ENCODE measurements at regions not wholly inside any gene's neighbourhood (a gene's known extent, or its start where the extent isn't known, plus 50 kb on each side); places are given as distances from the start of the nearest gene placed in this dataset.

DNA sequence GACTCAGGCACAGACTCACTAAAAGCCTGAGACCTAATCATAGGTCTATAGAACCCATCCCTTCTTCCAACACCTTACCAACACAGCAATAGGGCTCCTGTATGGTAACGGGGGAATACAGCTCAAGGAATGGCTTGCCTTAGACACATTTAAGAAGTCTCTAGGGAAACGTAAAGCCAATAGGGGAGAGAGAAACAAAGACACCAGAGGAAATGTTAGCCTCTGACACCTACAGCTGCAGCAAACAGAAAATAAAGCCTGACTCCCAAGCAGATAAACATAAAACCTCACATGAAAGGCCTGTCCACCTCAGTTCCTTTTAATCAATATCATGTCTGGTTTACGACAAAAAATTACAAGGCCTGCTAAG lies 51.1 kb upstream of the NCOA1 start:
- no peak for TF ChIP-seq TAF1 (IDR thresholded peaks at IDR 0.05; ENCODE audit: borderline replicate concordance, low read depth, low read length)
- no peak for TF ChIP-seq POLR2A (IDR thresholded peaks at IDR 0.05; ENCODE audit: low read depth, low read length)
- TF ChIP-seq POLR2AphosphoS5 (IDR thresholded peaks at IDR 0.05; ENCODE audit: low read depth, low read length): no peak

DNA sequence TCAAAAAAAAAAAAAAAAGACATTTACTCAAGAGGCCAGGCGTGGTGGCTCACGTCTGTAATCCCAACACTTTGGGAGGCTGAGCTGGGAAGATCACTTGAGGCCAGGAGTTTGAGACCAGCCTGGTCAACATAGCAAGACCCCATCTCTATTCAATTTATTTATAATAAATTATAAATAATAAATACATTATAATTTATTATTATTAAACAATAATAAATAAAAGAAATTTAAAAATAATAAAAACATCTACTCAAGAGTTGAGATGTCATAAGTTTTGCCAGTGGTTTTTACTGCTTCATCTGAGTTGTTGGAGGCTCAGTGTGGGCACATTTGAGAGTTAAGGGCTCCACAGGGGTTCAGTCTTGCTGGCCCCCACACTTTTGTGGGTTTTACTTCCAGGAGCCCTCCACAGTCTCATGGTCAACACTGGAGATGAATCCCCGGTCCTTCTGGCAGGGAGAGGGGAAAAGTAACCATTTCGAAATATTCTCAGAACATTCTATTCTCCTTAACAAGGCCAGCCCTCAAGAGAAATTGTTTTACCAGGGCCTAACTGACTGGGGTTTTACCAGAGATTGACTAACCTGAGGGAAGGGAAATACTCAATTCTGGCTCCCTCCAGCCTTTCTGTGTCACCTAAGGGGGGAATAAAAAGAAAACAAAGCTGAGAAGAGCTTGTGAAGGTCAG lies 51.6 kb upstream of the NCOA1 start:
- FAIRE-seq: no peak
- TF ChIP-seq POLR2A (IDR thresholded peaks at IDR 0.05; ENCODE audit: low read depth, low read length): no peak
- no peak for TF ChIP-seq POLR2AphosphoS5 (IDR thresholded peaks at IDR 0.05; ENCODE audit: low read depth, low read length)
- TF ChIP-seq TAF1 (IDR thresholded peaks at IDR 0.05; ENCODE audit: borderline replicate concordance, low read depth, low read length): no peak
- DNase-seq (ENCODE audit: insufficient read length): no peak

More for the DNA sequence above, 51.1 kb upstream of the NCOA1 start:
- FAIRE-seq (no peak), DNase-seq (ENCODE audit: insufficient read length) (no peak)

DNA sequence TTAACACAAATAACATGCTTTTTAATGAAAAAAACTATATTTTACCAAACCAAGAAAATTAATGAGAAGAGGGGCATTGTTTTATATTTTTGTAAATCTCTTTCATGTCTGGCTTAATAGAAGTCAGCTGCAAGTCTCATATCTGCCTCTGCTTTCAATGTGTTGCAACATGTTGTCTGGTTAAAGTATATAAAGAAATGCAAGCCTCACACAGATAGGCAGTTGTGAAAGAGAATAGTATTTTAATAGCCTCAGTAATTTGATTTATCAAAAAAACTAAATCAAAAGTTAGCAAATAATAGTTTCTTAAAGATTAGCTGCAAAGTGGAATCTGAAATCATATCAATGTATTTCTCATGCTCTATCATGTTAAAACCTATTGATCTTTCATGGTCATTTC lies 52.9 kb upstream of the NCOA1 start:
- DNase-seq (ENCODE audit: insufficient read length): no peak
- TF ChIP-seq TAF1 (IDR thresholded peaks at IDR 0.05; ENCODE audit: borderline replicate concordance, low read depth, low read length): no peak
- TF ChIP-seq POLR2A (IDR thresholded peaks at IDR 0.05; ENCODE audit: low read depth, low read length): no peak
- TF ChIP-seq POLR2AphosphoS5 (IDR thresholded peaks at IDR 0.05; ENCODE audit: low read depth, low read length): no peak
- FAIRE-seq: no peak

DNA sequence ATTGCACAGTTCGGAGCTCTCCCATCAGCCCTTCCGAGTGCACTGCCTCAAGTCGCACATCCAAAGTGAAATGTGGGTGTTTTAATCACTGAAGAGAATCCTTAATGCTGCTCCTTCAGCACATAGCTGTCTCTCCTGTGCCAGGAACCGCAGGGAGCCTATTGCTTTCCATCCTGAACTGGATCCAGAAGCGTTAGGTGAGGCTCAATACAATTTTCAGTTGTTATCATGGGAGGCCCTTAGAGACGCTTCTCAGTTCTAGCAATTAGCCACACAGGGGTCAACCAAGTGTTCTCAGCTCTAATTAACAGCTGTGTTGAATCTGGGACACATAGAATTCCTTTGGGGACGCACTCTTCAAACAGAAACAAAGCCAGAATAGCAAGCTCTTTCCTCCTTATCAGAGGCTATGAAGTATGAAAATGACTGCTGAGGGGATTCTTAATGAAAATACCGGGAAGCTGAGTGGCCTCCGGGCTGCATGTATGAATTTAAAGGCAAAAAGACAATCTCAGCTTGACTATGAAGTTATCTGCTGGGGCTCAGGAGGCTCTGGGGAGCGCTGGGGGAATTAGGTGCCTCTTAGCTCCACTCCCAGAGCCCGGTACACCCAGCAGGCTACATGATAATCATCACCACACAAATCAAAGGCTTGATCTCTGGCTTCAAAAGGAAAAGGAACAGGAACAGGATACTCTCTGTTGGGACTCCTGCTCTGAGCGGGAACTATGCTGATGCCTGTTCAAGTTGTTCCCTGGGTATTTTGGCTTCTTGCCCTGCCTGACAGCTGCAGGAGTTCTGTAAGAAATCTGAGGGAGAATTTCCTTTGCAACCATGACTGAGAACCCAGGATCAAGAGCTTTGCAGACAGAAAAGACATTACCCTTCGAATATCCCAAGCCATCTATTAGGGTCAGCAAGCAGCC lies 55.4 kb upstream of the NCOA1 start:
- DNase-seq (ENCODE audit: insufficient read length) (no peak), FAIRE-seq (no peak)

DNA sequence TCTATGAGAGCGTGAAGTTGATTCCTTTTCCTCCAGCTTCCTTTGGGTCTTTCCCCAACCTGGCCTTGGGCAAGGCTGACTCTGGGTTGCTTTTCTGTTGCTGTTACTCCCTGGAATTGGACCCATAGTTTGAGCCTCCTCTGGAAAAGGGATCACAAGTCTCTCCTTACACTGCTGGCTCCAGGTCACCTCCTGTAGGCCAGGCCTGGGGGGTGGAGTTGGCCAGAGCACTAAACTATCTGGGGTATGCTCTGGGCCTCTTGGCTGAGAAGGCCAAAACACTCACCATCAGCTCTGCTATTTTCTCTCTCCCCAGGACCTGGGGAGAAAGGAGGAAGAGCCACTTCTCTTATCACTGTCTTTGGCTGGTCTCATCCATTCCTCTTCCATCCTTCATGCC lies 56.5 kb upstream of the NCOA1 start:
- FAIRE-seq (no peak), DNase-seq (ENCODE audit: insufficient read length) (no peak)
- TF ChIP-seq POLR2AphosphoS5 (IDR thresholded peaks at IDR 0.05; ENCODE audit: low read depth, low read length) (no peak), POLR2A (IDR thresholded peaks at IDR 0.05; ENCODE audit: low read depth, low read length) (no peak), TAF1 (IDR thresholded peaks at IDR 0.05; ENCODE audit: borderline replicate concordance, low read depth, low read length) (no peak)

More for the DNA sequence above, 55.4 kb upstream of the NCOA1 start:
- TF ChIP-seq POLR2AphosphoS5 (IDR thresholded peaks at IDR 0.05; ENCODE audit: low read depth, low read length) (no peak), POLR2A (IDR thresholded peaks at IDR 0.05; ENCODE audit: low read depth, low read length) (no peak), TAF1 (IDR thresholded peaks at IDR 0.05; ENCODE audit: borderline replicate concordance, low read depth, low read length) (no peak)

DNA sequence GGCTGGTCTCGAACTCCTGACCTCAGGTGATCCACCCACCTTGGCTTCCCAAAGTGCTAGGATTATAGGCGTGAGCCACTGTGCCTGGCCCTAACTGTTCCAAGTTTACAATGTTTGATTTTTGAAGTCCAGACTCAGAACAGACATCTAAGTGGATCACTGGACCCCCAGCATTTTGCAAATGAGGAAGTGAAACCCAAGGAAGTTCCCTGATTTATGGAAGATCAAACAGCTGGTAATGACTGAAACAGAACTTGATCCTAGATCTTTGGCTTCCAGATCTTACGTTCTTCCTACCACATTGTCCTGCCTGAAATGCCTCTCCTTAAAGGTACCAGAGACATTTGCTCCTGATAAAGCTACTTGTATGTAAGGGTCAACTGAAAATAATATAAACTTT lies 58.3 kb upstream of the NCOA1 start:
- no peak for TF ChIP-seq POLR2A (IDR thresholded peaks at IDR 0.05; ENCODE audit: low read depth, low read length)
- no peak for TF ChIP-seq TAF1 (IDR thresholded peaks at IDR 0.05; ENCODE audit: borderline replicate concordance, low read depth, low read length)
- no peak for TF ChIP-seq POLR2AphosphoS5 (IDR thresholded peaks at IDR 0.05; ENCODE audit: low read depth, low read length)
- no peak for FAIRE-seq
- no peak for DNase-seq (ENCODE audit: insufficient read length)

DNA sequence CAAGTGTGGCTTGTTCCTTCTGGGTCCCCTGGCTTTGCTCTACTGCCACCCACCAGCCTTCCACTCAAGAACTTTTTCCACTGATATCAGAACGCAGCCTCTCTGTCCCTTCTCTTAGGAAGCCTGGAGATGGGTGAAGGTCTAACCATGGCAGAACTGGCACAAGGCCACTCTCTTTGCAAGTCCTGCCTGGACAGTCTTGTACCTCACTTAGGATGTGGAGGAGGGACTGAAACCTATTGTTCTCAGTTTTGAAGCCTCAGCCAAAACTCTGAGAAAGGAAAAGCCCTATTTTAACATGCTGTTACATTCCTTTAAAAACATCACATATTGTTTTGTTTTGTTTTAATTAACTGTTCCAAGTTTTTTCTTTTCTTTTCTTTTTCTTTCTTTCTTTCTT lies 58.9 kb upstream of the NCOA1 start:
- no peak for FAIRE-seq
- TF ChIP-seq TAF1 (IDR thresholded peaks at IDR 0.05; ENCODE audit: borderline replicate concordance, low read depth, low read length) (no peak), POLR2AphosphoS5 (IDR thresholded peaks at IDR 0.05; ENCODE audit: low read depth, low read length) (no peak), POLR2A (IDR thresholded peaks at IDR 0.05; ENCODE audit: low read depth, low read length) (no peak)
- DNase-seq (ENCODE audit: insufficient read length): no peak

DNA sequence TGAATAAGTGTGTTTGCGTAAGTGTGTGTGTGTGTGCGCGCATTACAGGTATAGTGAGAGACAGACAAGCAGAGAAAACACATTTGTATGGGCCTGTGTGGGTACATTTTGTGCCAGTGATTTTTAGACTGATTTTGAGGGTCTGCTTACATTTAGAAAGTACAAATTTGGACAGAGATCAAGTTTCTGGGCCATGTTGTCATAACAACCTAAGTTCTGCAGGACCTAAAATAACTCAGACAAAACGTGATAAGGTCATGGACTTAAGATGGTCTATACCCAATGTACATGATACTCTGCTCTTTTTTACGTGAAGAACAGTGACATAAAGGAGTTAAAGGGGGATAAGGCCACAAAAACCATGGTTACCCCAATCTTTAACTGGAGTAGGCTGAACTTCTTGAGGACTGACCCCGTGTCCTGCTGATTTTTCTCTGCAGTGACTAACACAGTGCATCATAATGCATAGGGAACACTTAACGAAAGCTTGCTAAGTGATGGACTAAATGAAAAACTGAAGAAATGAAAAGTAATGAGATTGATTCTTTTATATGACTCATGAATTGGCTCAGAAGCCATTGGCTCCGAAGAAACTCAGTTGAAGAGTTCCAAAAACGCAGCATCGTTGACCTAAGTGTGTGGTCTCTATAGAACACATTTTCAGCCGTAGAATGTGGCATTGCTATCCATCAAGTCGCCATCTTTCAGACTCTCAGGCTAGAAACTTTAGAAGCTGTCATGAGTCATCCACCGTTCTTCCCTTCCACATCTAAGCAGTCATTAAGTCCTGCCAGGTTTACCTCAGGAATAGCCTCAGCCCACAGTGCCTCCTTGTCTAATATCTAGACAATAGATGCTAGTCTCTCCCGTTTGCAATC lies 61.6 kb upstream of the NCOA1 start:
- TF ChIP-seq POLR2A (IDR thresholded peaks at IDR 0.05; ENCODE audit: low read depth, low read length) (no peak), POLR2AphosphoS5 (IDR thresholded peaks at IDR 0.05; ENCODE audit: low read depth, low read length) (no peak), TAF1 (IDR thresholded peaks at IDR 0.05; ENCODE audit: borderline replicate concordance, low read depth, low read length) (no peak)
- no peak for DNase-seq (ENCODE audit: insufficient read length)
- FAIRE-seq: no peak

DNA sequence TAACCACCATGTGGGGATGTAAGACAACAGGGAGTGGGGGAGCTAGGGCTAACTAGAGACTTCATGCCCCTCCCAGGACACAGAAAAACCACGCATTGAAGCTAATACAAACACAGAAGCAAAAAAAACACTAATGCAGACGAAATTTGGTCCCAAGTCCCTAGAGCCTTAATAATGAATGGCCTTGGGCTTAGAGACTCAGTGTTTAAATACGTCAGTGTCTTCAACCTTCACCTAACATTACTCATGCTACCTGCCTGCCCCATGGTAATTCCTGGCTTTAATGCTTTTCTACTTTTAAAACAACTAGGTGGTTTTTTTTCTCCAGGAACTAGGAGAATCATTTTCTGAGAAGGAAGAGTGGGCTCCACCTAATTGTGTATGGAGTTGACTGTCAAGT lies 64.1 kb upstream of the ITSN2 start:
- no peak for DNase-seq (ENCODE audit: insufficient read length)
- FAIRE-seq: peak; percentile 51
- TF ChIP-seq POLR2A (IDR thresholded peaks at IDR 0.05; ENCODE audit: low read depth, low read length): no peak
- no peak for TF ChIP-seq POLR2AphosphoS5 (IDR thresholded peaks at IDR 0.05; ENCODE audit: low read depth, low read length)
- no peak for TF ChIP-seq TAF1 (IDR thresholded peaks at IDR 0.05; ENCODE audit: borderline replicate concordance, low read depth, low read length)

DNA sequence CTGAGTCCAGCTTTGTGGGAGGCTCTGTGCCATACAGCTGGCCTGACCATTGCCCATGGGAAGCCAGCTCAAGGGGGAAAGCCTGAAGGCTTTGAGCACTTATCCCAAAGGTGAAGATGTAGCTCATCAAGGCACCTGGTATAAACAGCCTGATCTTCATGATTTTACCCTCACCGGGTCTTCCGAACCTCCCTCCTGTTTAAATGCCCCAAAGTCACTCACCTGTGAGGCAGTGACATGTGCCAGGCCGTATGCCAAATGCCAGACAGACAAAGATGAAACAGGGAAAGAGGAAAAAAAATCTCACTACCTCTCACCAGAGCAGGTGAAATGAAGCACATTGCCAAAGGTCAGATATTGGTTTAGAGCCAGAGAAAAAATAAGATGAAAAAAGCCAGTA lies 62.8 kb upstream of the ITSN2 start:
- no peak for FAIRE-seq
- no peak for DNase-seq (ENCODE audit: insufficient read length)
- TF ChIP-seq POLR2A (IDR thresholded peaks at IDR 0.05; ENCODE audit: low read depth, low read length): no peak
- TF ChIP-seq TAF1 (IDR thresholded peaks at IDR 0.05; ENCODE audit: borderline replicate concordance, low read depth, low read length): no peak
- no peak for TF ChIP-seq POLR2AphosphoS5 (IDR thresholded peaks at IDR 0.05; ENCODE audit: low read depth, low read length)

DNA sequence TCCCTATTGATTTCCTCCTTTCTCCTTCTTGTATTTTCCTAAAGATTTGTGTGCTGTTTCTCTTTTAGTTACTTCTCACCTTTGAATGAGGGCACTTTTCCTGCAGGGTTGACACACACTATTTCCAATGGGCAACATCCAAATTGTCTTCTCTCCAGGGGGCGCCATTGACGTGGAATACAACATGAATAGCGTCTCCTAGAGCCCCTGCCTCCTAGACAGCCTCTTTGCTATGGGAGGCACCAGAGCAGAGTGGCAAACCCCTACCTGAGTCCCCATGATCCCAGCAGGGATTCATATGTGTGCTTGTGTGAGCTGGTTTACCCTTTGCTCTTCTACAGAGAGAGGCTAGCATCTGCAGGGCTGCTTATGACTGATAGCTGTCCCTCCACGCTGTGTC lies 61.3 kb upstream of the ITSN2 start:
- no peak for TF ChIP-seq POLR2A (IDR thresholded peaks at IDR 0.05; ENCODE audit: low read depth, low read length)
- TF ChIP-seq POLR2AphosphoS5 (IDR thresholded peaks at IDR 0.05; ENCODE audit: low read depth, low read length): no peak
- TF ChIP-seq TAF1 (IDR thresholded peaks at IDR 0.05; ENCODE audit: borderline replicate concordance, low read depth, low read length): no peak
- DNase-seq (ENCODE audit: insufficient read length): peak; percentile 7
- FAIRE-seq: peak; percentile 30

Measured in GM12892 (cell line).